NCI-H82 treated with DMSO at 0.1 percent for 48 hours (cell line): ENCODE measurements at regions not wholly inside any gene's neighbourhood (a gene's known extent, or its start where the extent isn't known, plus 50 kb on each side); places are given as distances from the start of the nearest gene placed in this dataset.

ENCODE experiments used
- DNase-seq: peaks from one replicate; lab custom pipeline; 2025; ENCODE audit not compliant: unreplicated experiment; lab: John Stamatoyannopoulos, UW

DNA sequence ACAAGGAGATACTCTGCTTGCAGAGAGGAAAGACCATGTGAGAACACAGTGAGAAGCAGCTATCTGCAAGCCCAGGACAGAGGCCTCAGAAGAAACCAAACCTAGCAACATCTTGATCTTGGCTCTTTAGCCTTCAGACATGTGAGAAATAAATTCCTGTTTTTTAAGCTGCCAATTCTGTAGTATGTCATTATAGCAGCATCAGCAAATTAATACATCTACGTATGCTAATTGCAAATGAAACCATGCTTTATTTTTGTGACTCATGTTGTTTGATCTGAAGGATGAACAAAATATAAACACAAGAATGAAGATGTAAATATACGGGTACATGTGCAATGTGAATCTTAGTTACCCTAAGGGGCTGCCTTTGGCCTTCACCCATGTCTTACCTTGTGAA is 714.4 kb upstream of the ARPP21 start:
- no peak for DNase-seq

DNA sequence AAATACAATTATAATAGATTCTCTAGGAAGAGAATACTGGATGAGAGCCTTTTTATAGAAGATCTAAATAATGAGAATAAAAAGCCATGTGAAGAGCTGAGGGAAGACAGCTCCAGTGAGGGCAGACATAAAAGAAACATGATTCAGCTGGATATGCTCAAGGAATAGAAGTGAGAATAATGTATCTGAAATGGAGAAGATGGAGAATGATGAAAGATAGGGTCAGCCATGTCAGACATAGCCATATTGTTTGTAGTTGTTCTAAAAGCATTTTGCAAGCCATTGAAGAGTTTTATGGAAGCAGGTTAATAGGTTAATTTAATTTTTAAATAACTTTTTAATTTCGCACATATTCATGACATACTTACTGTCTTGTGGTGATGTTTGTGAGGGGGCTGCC is 713.5 kb upstream of the ARPP21 start:
- no peak for DNase-seq

DNA sequence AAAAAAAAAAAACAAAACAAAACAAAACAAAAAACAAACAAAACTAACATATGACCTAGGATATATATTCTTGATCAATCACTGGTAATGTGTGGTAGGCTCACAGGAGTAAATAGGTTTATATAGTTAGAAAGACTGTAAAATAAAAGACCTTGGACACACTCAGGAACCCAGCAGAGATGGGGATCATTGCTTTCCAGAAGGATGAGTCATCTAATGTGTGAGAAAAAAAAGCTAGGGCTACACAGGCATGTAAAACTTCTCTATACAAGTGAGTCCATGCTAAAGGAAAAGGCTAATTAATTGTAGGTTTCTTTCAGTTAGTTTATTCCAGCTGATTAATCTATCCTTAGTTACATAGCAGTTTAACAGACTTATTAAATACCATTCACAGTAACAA is 710.3 kb upstream of the ARPP21 start:
- DNase-seq, result no peak

DNA sequence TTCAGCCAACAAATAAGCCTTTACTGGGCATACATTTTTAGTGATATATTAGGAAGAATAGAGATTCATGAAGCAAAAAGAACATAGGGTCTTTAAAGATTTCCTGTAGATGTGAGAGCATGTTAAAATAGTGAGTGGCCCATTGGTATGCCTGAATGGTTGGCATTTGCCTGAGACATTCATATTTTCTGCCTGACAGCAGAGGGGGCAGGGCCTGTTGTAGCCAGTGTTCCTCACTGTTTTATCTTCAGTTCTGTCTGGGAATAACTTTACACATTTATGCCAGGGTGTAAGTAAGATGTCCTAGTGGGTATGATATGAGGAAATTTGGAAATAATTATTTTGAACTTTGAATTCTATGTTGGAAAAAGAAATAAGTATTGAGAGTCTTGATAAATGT is 704.7 kb upstream of the ARPP21 start:
- DNase-seq, result no peak

DNA sequence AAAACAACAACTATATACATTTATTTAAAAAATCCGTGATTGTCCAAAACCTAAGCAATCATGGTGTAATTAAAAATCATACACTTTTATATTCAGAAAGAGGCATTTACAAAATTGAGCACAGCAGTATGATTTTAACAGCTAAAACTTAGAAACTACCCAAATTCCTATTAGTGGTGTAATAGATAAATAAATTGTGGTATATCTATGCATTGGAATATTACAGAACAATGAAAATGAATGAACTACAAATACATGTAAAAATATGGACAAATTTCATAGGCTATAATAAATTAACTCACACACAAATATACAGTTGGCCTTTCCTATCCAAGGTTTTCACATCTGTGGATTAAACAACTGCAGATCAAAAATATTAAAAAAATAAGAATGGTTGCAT is 700.5 kb upstream of the ARPP21 start:
- DNase-seq, result no peak

DNA sequence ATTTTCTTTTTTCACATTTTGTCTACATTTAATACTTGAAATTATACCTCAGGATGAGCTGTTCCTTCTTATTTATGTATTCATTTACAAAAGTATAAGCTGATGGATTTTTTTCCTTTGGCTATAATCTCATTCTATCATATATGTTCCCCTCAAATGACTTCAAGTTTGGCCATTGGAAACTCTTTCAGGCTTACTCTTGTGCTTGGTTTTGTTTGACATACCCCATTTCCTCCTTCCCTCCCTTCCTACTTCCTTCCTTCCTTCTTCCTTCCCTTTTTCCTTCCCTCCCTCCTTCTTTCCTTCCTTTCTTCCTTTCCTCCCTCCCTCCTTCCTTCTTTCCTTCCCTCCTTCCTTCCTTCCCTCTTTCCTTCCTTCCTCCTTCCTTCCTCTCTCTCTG is 697.1 kb upstream of the ARPP21 start:
- no peak for DNase-seq

DNA sequence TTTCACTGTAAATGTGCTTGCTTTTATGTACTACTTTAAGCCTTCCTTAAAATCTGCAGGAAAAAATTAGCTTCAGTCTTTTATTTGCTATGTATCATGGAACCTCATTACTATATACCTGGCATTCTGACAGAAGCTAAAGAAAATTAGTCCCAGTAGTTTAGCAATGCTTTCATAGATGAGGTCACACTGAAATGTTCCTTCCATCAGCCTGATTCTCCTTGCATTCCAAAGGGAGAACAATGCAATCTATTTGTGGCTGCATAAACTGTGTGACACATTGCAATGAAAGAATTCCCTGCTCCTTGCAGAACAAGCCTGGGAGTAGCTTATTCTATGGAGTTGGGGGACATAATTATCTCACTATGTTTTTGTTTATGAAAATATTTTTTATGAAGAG is 691.5 kb upstream of the ARPP21 start:
- no peak for DNase-seq

DNA sequence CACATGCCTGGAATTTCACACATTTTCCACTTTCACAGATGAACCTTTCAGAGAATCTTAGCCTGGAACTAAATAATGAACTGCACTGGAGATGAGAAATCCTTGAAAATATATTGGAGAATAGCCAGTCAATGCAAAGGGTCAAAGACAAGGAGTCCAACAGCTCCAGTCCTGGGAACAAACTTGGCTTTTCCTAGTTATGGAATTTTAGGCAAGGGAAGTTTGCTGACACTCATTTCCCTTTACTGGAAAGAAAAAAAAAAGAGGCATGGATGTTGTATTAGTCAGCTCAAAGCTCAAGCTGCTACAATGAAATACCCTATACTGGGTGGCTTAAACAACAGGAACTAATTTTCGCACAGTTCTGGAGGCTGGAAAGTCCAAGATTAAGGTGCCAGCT is 690.8 kb upstream of the ARPP21 start:
- DNase-seq, result no peak

DNA sequence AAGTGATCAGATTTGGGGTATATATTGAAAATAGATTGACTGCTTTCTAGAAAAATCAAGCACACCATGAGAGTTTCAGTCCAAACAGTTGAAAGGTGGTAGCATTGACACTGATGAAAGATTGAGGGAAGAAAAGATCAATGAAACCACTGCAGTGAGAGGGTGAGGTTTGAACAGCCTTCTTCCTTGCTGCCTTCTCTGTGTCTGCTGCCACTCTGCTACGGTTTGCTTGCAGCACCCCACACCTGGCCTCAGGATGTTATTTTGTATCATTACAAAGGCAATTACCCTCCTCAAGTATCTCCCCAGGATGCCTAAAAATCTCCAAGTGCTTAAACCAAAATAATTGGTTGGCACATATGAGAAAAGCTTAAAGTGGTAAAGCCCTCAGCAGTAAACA is 683.6 kb upstream of the ARPP21 start:
- DNase-seq, result no peak

DNA sequence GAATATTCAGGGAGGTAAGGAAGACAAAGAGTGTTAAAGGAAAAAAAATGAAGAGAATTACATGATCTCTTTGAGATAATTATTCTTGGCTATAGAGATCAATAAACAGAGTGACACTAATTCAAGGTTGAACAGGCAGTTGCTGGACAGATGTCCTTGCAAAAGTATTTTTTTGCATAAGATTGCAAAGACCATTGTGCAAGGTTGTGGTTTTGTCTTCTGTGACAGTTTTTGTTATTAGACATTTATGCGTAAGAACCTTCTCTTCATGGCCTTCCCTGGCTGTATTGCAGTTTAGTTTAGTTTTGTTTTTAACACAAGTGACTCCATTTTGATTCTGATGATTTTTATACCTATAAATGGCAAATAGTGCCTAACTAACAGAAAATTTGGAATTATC is 682.8 kb upstream of the ARPP21 start:
- DNase-seq, result no peak

DNA sequence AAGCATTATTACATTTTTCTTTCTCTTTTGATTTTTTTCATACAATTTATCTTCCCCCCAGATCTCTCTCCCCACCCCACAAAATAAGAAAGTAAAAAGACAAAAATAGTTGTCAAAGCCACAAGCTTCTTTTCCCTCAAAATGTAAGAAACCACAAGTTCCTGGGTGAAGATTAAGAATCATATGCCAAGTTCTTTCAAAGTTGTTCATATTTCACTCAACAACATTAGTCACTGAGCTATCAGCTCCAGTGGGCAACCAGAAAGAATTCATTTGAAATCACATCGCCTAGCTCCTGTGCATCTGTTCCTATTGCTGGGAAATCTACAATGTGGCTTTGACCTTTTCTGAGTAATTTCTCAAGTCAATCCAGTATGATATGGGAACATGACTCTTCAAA is 681.6 kb upstream of the ARPP21 start:
- no peak for DNase-seq

DNA sequence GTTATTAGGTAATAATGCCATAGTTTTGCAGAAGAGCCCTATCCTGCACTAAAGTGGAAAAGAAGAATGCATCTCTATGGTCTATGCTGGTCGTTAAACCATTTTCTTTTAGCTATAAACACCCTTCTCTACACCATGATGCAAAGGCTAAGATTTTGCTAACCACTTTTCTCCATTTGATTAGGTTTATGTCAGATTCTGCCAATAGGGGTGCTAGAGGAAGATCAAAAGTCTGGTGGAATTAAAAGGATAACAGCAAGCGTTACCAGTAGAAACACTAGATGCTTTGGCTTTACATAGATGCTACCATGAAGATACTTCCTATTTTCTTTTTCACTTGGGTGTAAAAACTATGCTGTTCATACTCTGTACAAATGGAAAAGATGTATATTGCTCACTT is 669.8 kb upstream of the ARPP21 start:
- no peak for DNase-seq

DNA sequence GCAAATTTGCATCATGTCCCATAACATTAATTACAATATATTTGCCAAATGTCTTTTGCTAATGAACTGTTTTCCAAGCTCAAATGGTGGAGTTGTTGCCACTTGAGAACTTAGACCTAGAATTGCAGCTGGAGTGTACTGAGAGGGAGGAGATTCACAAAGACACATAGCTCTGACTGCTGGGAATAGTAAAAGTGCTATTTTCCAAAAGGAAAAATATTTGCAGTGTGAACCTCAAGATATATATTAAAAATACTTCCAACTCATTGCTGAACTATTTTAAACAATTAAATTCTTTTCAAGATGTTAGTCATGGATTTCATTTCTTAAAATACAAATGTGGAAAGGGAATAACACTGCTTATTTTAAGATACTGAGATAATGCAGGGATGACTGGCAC is 666.8 kb upstream of the ARPP21 start:
- DNase-seq, result no peak

DNA sequence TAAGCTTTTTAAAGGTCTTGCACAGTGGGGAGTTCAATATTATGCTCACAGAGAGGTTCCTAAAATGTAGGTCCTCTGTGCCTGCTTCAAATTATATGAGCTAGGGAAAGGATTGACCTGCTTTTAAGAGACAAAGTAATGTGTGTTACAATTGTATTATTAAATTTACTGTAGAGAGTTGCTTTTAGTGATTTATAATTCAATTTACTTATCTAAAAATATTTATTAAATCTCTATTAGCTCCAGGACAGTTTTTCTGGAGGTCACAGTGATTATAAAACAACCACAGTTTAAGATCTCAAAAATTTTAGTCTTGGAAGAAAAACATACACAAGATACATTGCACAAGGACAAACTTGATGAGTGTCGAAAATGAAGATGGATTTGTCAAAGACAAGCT is 665.7 kb upstream of the ARPP21 start:
- DNase-seq, result no peak

DNA sequence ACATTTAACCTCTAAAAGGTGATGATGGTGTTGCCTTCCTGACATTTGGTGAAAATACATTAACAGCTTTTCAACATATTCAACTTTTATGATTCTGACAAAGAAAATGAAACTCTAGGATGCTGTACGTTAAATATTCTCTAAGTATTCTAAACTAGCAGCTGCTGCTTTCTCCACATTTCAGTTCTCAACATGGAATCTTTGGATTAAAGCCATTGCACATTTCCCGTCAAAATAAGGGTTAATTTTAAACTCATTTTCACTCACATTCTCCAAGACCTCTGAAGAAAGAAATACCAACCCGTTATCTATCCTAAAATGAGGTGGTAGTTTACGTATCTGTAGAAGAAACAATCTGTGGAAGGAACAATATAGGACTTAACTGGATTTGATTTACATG is 655.7 kb upstream of the ARPP21 start:
- no peak for DNase-seq

DNA sequence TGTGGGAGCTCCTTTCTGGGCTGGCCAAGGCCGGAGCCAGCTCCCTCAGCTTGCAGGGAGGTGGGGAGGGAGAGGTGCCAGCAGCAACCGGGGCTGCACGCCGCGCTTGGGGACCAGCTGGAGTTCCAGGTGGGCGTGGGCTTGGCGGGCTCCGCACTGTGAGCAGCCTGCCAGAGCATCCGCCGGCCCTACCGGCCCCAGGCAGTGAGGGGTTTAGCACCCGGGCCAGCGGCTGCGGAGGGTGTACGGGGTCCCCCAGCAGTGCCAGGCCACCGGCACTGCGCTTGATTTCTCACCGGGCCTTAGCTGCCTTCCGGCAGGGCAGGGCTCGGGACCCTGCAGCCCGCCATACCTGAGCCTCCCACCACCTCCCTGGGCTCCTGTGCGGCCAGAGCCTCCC is 651.0 kb upstream of the ARPP21 start:
- DNase-seq, result no peak

DNA sequence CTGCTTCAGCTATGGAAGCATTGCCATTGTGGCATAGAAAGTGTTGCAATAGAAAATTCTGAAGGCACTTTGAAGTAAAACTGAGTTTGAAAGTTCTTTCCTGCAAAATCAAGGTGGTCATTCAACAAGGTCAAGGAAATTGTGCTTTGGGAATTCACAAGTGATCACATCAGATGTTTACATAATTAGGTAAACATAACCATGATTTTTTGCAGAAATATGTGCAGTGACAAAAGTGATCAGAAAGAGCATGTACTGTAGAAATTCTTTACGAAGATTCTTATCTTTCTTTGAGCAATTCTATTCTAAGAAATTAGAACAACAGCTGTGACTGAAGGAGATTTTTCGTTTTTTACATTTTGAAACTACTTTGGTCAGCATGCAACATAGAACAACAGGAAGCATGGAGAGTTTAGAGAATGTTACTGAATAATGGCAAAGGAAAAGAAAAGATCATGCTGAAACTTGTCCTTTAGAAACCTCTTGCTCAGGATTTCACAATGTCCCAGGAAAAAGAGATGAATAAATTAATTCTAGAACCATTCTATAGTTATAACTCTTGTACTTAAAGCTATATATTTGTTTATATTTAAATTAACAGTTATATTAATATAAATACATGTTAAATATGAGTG is 643.4 kb upstream of the ARPP21 start:
- DNase-seq, result no peak

DNA sequence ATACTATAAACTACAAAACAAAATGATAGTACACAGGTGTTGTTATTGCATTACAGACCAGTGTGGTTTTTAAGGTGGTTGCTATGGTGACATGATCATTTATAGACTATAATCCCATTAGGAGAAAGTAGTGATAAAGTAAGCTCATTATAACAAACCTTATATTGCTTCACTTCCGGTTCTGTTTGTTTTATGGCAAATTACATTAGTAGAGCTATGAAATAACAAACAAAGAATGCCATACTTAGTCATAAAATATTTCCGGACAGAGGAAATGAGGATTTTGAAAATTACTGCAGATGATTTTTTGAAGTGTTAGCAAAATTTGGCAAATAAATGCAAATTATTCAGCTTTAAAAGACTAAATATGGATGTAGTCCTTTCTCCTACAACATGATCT is 640.4 kb upstream of the ARPP21 start:
- peak; percentile 13 for DNase-seq

DNA sequence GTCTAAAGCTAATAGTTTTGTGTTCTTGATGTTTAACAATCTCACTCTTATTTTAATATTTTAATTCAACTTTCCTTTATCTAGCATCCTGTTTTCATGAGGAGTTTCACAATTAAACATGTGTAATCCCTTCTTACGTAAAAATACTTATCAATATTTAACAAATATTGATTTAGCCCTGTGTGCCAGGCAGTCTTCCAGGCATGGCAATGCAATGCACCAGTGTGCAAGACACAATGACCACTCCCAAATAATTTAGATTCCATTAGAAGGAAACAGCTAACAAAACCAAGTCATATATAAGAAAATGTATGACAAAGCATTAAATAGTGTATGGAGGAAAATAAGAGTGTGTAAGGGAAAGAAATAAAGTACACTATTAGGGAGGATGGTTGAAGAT is 627.1 kb upstream of the ARPP21 start:
- no peak for DNase-seq

DNA sequence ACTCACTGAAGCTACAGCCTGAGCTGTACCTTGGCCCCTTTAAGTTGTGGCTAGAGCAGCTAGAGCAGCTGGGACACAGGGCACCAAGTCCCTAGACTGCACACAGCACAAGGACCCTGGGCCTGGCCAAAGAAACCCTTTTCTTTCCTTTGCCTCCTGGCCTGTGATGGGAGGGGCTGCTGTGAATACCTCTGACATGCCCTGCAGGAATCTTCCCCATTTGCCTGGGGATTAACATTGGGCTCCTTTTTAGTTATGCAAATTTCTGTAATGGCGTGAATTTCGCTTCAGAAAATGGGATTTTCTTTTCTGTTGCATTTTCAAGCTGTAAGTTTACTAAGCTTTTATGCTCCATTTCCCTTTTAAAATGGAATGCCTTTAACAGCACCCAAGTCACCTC is 611.2 kb upstream of the ARPP21 start:
- DNase-seq, result no peak

DNA sequence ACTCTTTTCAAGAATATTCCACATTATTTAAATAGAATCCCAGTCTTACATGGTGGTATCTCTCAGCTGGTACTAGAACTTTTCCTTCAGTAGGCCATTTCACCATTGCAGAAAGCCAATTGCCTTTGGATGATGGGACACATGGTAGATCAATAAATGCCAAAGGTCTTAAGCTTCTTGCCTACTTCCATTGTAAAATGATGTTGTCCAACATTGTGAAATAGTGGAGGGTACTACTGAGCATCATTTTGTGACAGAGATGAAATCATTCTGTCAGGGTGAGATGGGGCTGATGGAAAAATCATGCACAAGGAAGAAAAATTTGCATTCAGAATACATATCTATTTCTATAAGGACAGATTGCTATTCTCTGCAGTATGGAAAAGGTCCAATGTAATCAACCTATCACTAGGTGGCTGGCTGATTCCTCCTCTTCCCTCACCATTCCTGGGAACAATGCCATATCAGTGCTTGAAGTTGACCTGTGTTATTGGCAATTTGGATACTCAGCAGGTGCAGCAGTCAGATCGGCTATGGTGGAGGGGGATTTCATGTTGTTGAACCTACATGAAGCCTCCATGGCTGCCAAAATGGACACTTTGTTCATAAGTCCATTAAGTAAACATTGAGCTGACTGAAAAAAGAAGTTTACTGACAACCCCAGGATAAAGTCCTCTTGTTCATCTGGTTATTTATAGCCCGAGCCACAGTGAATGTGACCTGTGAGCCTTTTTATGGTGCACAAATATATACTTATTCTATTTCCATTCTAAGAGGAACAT is 596.9 kb upstream of the ARPP21 start:
- no peak for DNase-seq

DNA sequence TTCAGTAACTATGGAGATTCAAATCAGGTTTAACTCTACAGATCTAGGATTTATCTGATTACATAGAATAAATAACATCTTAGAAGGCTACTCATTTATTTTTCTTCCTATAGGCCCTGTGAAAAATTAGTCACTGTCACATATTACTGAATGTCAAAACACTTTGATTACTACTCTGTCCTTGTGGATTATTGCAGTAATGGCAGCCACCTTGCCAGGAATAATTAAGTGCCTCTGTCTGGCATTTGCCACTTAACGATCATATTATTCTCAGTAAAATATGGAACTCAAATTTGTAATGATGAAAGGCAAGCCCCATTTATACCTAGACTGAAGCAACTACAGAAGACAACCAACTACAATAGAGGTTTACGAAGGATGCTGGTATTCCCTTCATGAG is 596.3 kb upstream of the ARPP21 start:
- no peak for DNase-seq

DNA sequence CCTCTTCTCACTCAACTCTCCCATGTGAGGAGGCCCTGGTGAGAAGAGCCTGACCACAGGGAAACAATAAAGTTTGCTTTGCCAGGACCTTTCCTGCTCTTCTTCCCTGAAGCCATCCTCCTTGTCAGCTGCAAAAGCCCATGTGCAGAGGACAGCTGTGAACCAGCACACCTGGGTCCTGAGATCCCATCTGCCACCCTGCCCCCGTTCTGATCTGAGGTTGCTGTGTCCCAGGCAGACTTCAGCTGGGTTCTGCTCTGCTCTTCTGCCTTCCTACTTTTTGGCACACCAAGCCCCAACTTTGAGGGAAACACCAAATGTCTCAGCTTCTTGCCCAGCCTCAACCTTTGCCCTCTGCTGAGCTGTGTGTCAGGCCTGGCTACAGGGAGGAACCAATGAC is 595.1 kb upstream of the ARPP21 start:
- DNase-seq, result no peak
